Psoas muscle (tissue), 7 donors: ENCODE measurements at regions not wholly inside any gene's neighbourhood (a gene's known extent, or its start where the extent isn't known, plus 50 kb on each side); places are given as distances from the start of the nearest gene placed in this dataset.
"Not testable (repeated sequence)": the region's sequence is repeated elsewhere in the genome, so short reads cannot be mapped to it uniquely, and the experiment has no call there.

ENCODE experiments used
- ATAC-seq, 4 donors: fragments of 200-7000 bp; cut with Tn5 transposase; one replicate each; pipeline ENCODE4 v1.9.1; 2020; ENCODE audit warnings: moderate library complexity in 3 of 4, mild to moderate bottlenecking in 2 of 4
- DNase-seq, 2 donors: peaks; one replicate each; pipeline ENCODE4 v3.0.0-alpha.2; 2020
- H3K27ac ChIP-seq: fragments of 200-600 bp; one replicate; pipeline ENCODE4 v1.8.0; 2022
- H3K27me3 ChIP-seq, 3 donors: fragments of 200-600 bp in 1 of 3; one replicate each; pipeline versions ENCODE4 v1.6.1 to v1.8.0; 2013 to 2022; ENCODE audit warnings: low read length in 2 of 3, mild to moderate bottlenecking in 2 of 3, moderate library complexity in 1 of 3; ENCODE audit not compliant: insufficient read depth in 3 of 3
- H3K36me3 ChIP-seq, 2 donors: fragments of 200-600 bp in 1 of 2; one replicate each; pipeline versions ENCODE4 v1.6.1 to v1.8.0; 2013 to 2022; ENCODE audit warnings: low read depth in 1 of 2, mild to moderate bottlenecking in 1 of 2, moderate library complexity in 1 of 2; ENCODE audit not compliant: insufficient read depth in 1 of 2
- H3K4me1 ChIP-seq: fragments of 200-600 bp; one replicate; pipeline ENCODE4 v1.8.0; 2022
- H3K4me3 ChIP-seq: fragments of 200-600 bp; one replicate; pipeline ENCODE4 v1.8.0; 2022; ENCODE audit warnings: mild to moderate bottlenecking
- H3K9me3 ChIP-seq: fragments of 200-600 bp; one replicate; pipeline ENCODE4 v1.8.0; 2022
- CTCF ChIP-seq: fragments of 200-600 bp; IDR thresholded peaks from one replicate; pipeline ENCODE4 v1.8.0; 2022; ENCODE audit warnings: antibody characterized with exemption
- WGBS, 3 donors: extraction: QIAGEN DNeasy Blood & Tissue Kit; methylation state at CpG; one replicate each; pipeline versions ENCODE4 v1.1.6 to v1.1.7; 2013; 5-methylcytosine and 5-hydroxymethylcytosine counted together
- intact Hi-C, 2 donors: fragments of 100-400 bp; cut with DNase I; formaldehyde crosslinking; loops; one replicate each; pipeline versions ENCODE4 v1.11.0 to v1.14.2; 2022
- donor health status: healthy with polysubstance abuse.
- donor health status: DM: no; HTN: no; CAD: no; lungs with moderate emphysema.
- donor health status: Bipolar disorder and iron deficiency.
- donor health status: healthy.
- donor health status: DM: yes; HTN: yes; CAD: no.
- donor health status: DM: no; HTN: no; CAD: no.
- donor health status: DM: yes; HTN: yes; CAD: no.

GRCh38 chrX:447052-447451, 60.3 kb upstream of the PPP2R3B start:
- TF ChIP-seq CTCF: no peak
- no peaks in the 10 kb centered on the region for H3K4me1 ChIP-seq
- H3K27ac ChIP-seq: no peak overlapping the region
- no peaks in the 10 kb centered on the region for H3K36me3 ChIP-seq
- peaks cover 0 to 7% (median 0%) of the 10 kb centered on the region in 3 donors for H3K27me3 ChIP-seq
- 71 to 98% (median 96%) methylated on average over 5 of the region's 5 CpGs for WGBS, 3 donors
- intact Hi-C loops: no loop called here
- H3K9me3 ChIP-seq: no peaks in the 10 kb centered on the region
- DNase-seq (peak in 1 of 2 donors; percentile 1), ATAC-seq (no peak)
- no peak overlapping the region for H3K4me3 ChIP-seq

GRCh38 chrX:451750-452149, 65.0 kb upstream of the PPP2R3B start:
- H3K4me3 ChIP-seq, ATAC-seq, intact Hi-C loops, H3K4me1 ChIP-seq, H3K9me3 ChIP-seq, H3K27ac ChIP-seq, H3K36me3 ChIP-seq: not testable (repeated sequence)
- 56 to 60% (median 60%) methylated on average over 12 of the region's 12 CpGs for WGBS, 3 donors
- H3K27me3 ChIP-seq: peaks cover 0 to 10% (median 0%) of the 10 kb centered on the region in 3 donors
- DNase-seq: peak in 1 of 2 donors; percentile 16

GRCh38 chrX:452598-452997, 65.9 kb upstream of the PPP2R3B start:
- peaks cover 0 to 15% (median 0%) of the 10 kb centered on the region in 3 donors for H3K27me3 ChIP-seq
- TF ChIP-seq CTCF: no peak
- no peak for ATAC-seq
- no peak overlapping the region for H3K4me3 ChIP-seq
- H3K27ac ChIP-seq: no peak overlapping the region
- H3K4me1 ChIP-seq: no peaks in the 10 kb centered on the region
- intact Hi-C loops: no loop called here
- no peak for DNase-seq
- peaks cover 5% of the 10 kb centered on the region for H3K9me3 ChIP-seq
- H3K36me3 ChIP-seq: no peaks in the 10 kb centered on the region

- intact Hi-C loops, H3K9me3 ChIP-seq, DNase-seq, H3K27ac ChIP-seq, H3K4me3 ChIP-seq, H3K36me3 ChIP-seq, H3K4me1 ChIP-seq, ATAC-seq: not testable (repeated sequence)
- peaks cover 0 to 26% (median 0%) of the 10 kb centered on the region in 3 donors for H3K27me3 ChIP-seq
- WGBS, 3 donors: 87 to 95% (median 92%) methylated on average over 7 of the region's 7 CpGs
Measured at GRCh38 chrX:454514-454913, 67.8 kb upstream of the PPP2R3B start.

- Histone ChIP-seq H3K27ac (no peak overlapping the region), H3K36me3 (no peaks in the 10 kb centered on the region), H3K27me3 (peaks cover 0 to 28% (median 0%) of the 10 kb centered on the region in 3 donors), H3K4me1 (no peaks in the 10 kb centered on the region), H3K4me3 (no peak overlapping the region), H3K9me3 (peaks cover 5% of the 10 kb centered on the region)
- 44 to 51% (median 46%) methylated on average over 8 of the region's 8 CpGs for WGBS, 3 donors
- TF ChIP-seq CTCF: no peak
- ATAC-seq (no peak), DNase-seq (no peak)
- intact Hi-C loops: no loop called here
Measured at GRCh38 chrX:455199-455598, 68.5 kb upstream of the PPP2R3B start.

- H3K9me3 ChIP-seq: peaks cover 5% of the 10 kb centered on the region
- no peak overlapping the region for H3K4me3 ChIP-seq
- ATAC-seq: no peak
- DNase-seq: no peak
- TF ChIP-seq CTCF: no peak
- 61 to 74% (median 72%) methylated on average over 9 of the region's 9 CpGs for WGBS, 3 donors
- no peak overlapping the region for H3K27ac ChIP-seq
- no peaks in the 10 kb centered on the region for H3K4me1 ChIP-seq
- peaks cover 0 to 31% (median 0%) of the 10 kb centered on the region in 3 donors for H3K27me3 ChIP-seq
- intact Hi-C loops: no loop called here
- H3K36me3 ChIP-seq: no peaks in the 10 kb centered on the region
Measured at GRCh38 chrX:455673-456072, 69.0 kb upstream of the PPP2R3B start.
